Glutamatergic neuron (in vitro differentiated cells): ENCODE measurements at regions not wholly inside any gene's neighbourhood (a gene's known extent, or its start where the extent isn't known, plus 50 kb on each side); places are given as distances from the start of the nearest gene placed in this dataset.

Source experiments
- DNase-seq: peaks from one replicate; pipeline ENCODE4 v3.0.0; 2022
- H3K27ac Mint-ChIP-seq: one replicate; pipeline ENCODE4 v1.8.0; 2020; ENCODE audit warnings: mild to moderate bottlenecking, mixed read lengths, inconsistent platforms; ENCODE audit not compliant: unreplicated experiment
- H3K27me3 Mint-ChIP-seq: one replicate; pipeline ENCODE4 v1.8.0; 2020; ENCODE audit warnings: mild to moderate bottlenecking, moderate library complexity, mixed read lengths, inconsistent platforms; ENCODE audit not compliant: unreplicated experiment
- H3K36me3 Mint-ChIP-seq: one replicate; pipeline ENCODE4 v1.8.0; 2020; ENCODE audit warnings: mild to moderate bottlenecking, mixed read lengths, inconsistent platforms; ENCODE audit not compliant: unreplicated experiment
- H3K4me1 Mint-ChIP-seq: one replicate; pipeline ENCODE4 v1.8.0; 2020; ENCODE audit warnings: mild to moderate bottlenecking, low read depth, mixed read lengths, inconsistent platforms; ENCODE audit not compliant: unreplicated experiment
- H3K4me3 Mint-ChIP-seq: one replicate; pipeline ENCODE4 v1.8.0; 2020; ENCODE audit warnings: mild to moderate bottlenecking, mixed read lengths, inconsistent platforms; ENCODE audit not compliant: unreplicated experiment
- H3K9me3 Mint-ChIP-seq: one replicate; pipeline ENCODE4 v1.8.0; 2020; ENCODE audit warnings: mild to moderate bottlenecking, moderate library complexity, mixed read lengths, inconsistent platforms; ENCODE audit not compliant: unreplicated experiment
- TF ChIP-seq, protein P1 (sequence below): fragments of 200-600 bp; sonication (generic); IDR thresholded peaks from one replicate; pipeline ENCODE4 v1.5.0; 2021; ENCODE audit not compliant: partially characterized antibody, unreplicated experiment

DNA sequence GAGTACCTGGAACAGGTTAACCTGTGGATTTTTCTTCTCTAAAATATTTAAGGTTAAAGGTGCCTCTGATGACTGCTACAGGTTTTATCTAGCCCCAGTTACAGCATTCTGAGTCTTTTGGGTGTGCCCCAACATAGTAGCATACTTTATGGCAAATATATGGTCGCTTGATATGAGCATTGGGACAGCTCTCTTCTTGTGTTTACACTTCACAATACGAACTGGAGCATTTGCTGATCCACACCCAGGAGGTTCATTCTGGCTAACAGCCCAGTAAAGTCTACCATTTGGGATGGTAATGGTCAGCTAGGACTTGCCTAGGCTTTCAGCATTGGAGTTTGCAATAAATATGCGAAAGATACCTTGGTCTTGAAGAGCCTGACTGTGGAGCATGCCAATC lies 101.3 kb downstream of the DISP1 start:
- H3K27me3 Mint-ChIP-seq = no peaks in the 10 kb centered on the region
- H3K9me3 Mint-ChIP-seq = no peaks in the 10 kb centered on the region
- peaks cover 10% of the 10 kb centered on the region for H3K4me1 Mint-ChIP-seq
- DNase-seq = no peak
- TF ChIP-seq, protein P1, sequence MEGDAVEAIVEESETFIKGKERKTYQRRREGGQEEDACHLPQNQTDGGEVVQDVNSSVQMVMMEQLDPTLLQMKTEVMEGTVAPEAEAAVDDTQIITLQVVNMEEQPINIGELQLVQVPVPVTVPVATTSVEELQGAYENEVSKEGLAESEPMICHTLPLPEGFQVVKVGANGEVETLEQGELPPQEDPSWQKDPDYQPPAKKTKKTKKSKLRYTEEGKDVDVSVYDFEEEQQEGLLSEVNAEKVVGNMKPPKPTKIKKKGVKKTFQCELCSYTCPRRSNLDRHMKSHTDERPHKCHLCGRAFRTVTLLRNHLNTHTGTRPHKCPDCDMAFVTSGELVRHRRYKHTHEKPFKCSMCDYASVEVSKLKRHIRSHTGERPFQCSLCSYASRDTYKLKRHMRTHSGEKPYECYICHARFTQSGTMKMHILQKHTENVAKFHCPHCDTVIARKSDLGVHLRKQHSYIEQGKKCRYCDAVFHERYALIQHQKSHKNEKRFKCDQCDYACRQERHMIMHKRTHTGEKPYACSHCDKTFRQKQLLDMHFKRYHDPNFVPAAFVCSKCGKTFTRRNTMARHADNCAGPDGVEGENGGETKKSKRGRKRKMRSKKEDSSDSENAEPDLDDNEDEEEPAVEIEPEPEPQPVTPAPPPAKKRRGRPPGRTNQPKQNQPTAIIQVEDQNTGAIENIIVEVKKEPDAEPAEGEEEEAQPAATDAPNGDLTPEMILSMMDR = no peak
- no peak overlapping the region for H3K4me3 Mint-ChIP-seq
- no peak overlapping the region for H3K27ac Mint-ChIP-seq
- H3K36me3 Mint-ChIP-seq = peaks cover 7% of the 10 kb centered on the region

DNA sequence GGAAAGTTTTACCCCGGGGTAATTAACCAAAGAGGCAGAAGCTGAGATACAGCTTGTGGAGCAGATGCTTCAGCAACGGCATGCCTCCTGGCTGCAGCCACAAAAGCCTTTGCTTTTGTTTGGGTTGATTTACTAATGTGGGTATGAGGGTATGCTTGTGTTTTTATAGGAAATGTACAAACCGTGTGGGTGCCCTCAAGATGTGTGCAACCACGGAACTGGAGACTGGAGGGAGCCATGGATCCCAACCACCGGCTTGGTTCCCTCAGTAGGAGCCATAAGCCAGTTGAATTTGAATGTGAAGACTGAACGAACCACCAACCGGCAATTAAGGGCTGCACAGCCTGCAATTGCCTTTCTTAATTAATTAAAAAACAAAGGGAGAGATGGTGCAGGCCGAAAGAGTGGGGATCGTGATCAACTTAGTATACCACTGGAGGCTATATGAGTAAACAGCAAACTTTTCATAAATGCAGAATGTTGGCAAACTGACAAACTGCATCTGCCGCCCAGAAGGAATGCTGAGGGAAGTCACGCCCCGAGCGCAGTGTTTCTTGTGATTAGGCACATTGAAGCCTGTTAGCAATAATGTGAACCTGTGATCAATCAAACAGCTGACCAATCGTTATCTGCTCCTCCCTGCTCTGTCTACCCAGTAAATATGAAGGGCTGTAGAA lies 104.1 kb downstream of the DISP1 start:
- TF ChIP-seq, protein P1 = no peak
- no peaks in the 10 kb centered on the region for H3K27me3 Mint-ChIP-seq
- peak overlapping the region; percentile 36 for H3K4me3 Mint-ChIP-seq
- peaks cover 7% of the 10 kb centered on the region for H3K36me3 Mint-ChIP-seq
- H3K27ac Mint-ChIP-seq = peak overlapping the region; percentile 83
- no peak for DNase-seq
- no peaks in the 10 kb centered on the region for H3K9me3 Mint-ChIP-seq
- H3K4me1 Mint-ChIP-seq = peaks cover 10% of the 10 kb centered on the region

DNA sequence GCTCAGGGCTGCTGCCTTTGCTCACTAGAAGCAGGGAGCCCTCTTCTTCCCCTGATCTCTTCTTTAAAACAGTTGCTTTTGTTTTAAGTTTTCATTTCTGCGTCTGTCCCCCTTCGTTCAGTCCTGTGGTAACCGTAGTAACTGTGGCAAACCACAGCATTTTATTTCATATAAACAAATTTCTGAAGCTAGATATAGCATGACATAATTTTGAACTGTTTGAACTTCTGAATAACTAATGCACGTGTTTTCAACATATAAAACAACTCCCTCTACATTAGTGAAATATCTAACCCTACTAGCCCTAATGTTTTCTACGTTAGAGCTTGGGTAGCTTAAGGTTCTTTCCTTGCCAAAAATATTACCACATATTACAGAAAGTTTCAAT lies 104.6 kb downstream of the DISP1 start:
- Mint-ChIP-seq H3K36me3 (peaks cover 7% of the 10 kb centered on the region), H3K4me1 (peaks cover 10% of the 10 kb centered on the region), H3K27ac (peak overlapping the region; percentile 39), H3K27me3 (no peaks in the 10 kb centered on the region), H3K4me3 (no peak overlapping the region), H3K9me3 (no peaks in the 10 kb centered on the region)
- no peak for DNase-seq
- TF ChIP-seq, protein P1 = no peak

DNA sequence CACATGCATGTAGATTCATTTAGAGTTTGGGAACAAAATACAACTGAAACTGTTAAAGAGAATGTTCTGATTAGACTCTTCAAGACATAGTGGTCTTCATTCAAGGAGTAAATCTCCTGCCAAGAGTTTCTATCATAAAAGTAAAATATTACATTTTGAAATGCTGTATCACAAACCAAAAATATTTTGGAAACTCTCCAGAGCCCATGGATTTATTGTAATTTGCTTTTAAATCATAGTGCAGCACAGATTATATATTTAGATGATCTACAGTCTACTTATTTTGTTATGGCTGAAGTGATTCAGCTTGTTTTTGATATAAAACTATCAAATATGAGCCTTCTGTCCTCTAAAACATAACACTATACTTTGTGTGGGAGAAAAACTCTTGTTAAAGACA lies 105.3 kb downstream of the DISP1 start:
- Mint-ChIP-seq H3K4me1 (peaks cover 10% of the 10 kb centered on the region), H3K36me3 (peaks cover 7% of the 10 kb centered on the region), H3K4me3 (no peak overlapping the region), H3K27me3 (no peaks in the 10 kb centered on the region), H3K27ac (no peak overlapping the region), H3K9me3 (no peaks in the 10 kb centered on the region)
- TF ChIP-seq, protein P1 = no peak
- DNase-seq = no peak

DNA sequence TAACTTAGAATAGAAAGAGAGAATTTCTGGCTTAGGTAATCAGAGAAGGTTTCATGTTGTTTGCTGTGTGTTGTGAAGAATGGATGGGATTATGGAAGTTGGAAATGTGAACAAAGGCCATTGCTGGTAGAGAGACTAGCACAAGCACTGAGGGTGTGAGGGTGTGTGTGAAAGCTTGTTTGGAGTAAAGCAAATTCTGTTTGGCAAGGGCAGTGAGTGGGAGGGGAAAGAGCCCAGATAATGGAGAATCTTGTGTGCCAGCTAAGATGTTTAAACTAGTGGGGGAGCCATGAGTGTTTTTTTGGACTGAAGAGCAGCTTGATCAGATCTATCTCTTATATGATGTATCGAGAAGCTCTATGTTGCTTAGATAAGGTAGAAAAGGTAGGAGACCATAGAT lies 107.1 kb downstream of the DISP1 start:
- H3K9me3 Mint-ChIP-seq = no peaks in the 10 kb centered on the region
- TF ChIP-seq, protein P1 = no peak
- H3K4me1 Mint-ChIP-seq = peaks cover 23% of the 10 kb centered on the region
- H3K27me3 Mint-ChIP-seq = no peaks in the 10 kb centered on the region
- no peak overlapping the region for H3K27ac Mint-ChIP-seq
- H3K36me3 Mint-ChIP-seq = peaks cover 4% of the 10 kb centered on the region
- H3K4me3 Mint-ChIP-seq = no peak overlapping the region
- DNase-seq = no peak
